GM19328 (cell line): ENCODE measurements at regions not wholly inside any gene's neighbourhood (a gene's known extent, or its start where the extent isn't known, plus 50 kb on each side); places are given as distances from the start of the nearest gene placed in this dataset.

ENCODE experiments used
- ATAC-seq: cut with Tn5 transposase; IDR thresholded peaks from one replicate; pipeline ENCODE4 v1.9.1; 2021; ENCODE audit warnings: mild to moderate bottlenecking, moderate library complexity; ENCODE audit not compliant: unreplicated experiment

DNA sequence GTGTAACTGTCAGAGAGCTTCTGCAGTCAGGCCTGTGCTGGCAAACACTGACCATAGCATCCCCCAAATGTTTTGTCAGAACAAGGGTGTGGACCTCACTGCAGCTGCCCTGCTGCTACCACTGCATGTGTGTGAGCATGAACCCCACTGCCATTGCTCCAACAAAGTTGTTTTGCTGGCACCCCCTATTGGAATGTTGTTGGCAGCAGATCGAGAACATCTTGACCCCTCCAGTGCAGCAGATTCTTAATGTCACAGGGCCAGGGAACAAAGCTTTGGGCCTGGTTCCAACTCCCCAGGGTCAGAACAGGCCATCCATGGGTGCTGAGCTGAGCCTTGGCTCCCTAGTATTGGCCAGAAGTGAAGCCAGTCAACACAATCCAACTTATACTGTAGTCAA is 1537.4 kb downstream of the NCAM2 start:
- ATAC-seq = no peak

DNA sequence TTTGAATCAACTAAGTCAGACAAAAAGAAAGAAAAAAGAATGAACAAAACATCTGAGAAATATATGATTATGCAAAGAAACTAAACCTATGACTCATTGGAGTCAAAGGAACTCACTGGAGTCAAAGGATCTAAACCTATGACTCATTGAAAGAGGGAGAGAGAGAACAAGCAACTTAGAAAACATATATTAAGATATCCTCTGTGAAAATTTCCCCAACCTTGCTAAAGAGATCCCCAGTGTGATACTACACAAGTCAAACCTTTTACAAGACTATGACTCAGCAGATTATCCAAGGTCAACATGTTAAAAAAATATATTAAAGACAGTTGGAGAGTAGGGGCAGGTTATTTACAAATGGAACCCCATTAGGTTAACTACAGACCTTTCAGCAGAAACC is 1538.3 kb downstream of the NCAM2 start:
- ATAC-seq = no peak

DNA sequence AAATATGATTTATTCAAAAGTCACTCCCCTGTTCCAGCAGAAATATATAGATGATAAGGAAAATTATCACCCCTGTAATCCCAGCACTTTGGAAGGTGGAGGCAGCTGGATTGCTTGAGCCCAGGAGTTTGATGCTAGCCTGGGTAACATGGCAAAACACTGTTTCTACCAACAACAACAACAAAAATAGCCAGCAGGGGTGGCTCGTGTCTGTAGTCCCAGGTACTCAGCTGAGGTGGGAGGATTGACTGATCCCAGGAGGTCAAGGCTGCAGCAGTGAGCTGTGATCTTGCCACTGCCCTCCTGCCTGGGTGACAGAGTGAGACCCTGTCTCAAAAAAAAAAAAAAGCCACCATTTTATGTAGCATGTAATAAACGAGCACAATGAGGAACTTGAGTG is 1546.5 kb downstream of the NCAM2 start:
- no peak for ATAC-seq

DNA sequence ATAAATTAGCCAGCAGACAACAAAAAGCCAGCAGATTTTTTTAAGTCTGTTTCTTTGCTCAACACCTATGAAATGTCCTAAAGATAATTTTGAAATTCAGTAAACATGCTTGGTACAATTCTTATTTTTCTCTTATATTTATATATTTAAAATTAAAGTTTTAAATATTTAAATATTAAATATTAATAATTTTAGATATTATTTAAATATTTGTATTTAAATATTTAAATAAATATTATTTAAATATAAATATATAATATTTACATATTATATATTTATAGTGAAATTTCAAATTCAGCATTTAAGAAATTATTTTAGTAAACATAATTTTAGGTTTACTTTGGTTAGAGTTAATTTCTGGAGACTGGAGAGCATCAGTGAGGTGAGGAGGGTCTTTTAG is 1554.2 kb downstream of the NCAM2 start:
- ATAC-seq = no peak

DNA sequence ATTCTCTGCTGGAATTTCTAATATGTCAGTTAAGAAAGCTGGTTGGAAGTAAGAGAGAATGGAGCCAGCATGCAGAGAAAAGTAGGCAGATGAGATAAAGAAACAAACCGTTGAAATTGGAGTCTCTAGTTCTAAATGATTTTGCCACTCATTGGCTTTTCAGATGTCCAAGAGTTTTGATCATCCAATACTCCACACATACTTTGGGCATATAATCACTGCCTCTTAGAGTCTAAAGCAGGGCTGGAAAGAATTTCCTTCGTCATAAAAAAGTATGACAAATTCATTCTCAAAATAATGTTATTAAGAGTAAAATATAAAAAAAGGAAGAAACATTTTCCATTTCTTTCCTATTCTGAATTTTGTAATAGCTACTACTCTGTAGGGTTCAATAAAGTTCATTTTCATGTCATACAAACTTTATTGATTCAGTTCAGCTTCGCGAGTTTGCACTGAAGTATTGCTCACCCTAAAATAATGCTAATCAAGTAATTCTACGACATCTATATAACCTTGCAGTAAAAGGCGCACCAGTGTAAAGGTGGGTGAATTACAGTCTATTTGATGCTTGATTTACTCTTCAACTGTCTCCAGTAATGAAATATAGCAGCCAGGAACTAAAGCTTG is 1556.6 kb downstream of the NCAM2 start:
- no peak for ATAC-seq

DNA sequence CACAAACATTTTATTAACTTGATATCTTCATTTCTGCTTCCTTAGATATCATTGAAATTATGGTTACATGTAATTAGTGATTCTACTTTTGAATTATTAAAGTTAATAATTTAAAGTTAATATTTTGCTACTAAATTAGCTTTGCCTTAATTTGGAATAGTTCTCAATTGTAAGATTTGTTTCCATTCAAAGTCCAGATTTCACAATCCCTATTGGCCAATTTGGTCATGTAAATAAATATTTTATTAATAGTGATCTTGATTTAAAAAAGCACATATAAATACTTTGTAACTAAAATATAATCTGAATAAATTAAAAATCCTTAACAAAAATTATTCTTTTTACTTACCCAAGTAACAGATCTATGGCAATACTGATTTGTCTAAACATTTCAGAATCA is 1558.6 kb downstream of the NCAM2 start:
- ATAC-seq = no peak

GRCh38 chr21:22561946-22562345 is 1563.7 kb downstream of the NCAM2 start:
- no peak for ATAC-seq

DNA sequence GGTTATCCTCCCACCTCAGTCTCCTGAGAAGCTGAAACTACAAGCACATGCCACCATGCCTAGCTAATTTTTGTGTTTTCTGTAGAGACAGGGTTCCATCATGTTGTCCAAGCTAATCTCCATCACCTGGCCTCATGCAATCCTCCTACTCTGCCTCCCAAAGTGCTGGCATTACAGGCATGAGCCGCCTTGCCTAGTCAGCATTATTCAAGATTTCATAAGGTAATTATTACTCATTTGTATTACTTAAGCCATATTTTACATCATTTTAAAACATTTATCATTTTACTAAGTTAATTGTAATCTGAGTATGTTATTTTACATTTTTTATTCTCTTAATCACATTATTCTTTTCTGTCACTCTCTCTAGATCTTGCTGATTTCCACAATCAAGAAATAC is 1575.6 kb downstream of the NCAM2 start:
- ATAC-seq = no peak

GRCh38 chr21:22575165-22575584 is 1577.0 kb downstream of the NCAM2 start:
- ATAC-seq = no peak

GRCh38 chr21:22579741-22580140 is 1581.5 kb downstream of the NCAM2 start:
- no peak for ATAC-seq

DNA sequence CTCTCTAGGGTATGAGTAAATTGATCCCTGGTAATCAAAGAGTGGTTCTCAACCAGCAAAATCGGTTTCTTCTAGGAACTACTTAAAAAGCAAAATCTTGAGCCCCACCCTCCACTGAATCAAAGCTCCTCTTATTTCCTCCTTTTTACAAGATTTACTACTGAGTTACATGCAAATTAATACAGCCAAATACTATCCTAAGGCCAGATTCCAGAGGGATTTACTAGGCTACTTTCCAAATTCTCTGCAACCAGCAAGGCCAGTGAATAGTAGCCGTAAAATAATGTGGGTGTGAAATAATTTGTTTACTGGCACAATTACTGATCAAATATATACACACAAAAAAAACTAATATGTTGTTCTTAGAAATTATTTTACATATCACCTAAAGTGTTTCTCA is 1583.8 kb downstream of the NCAM2 start:
- no peak for ATAC-seq

DNA sequence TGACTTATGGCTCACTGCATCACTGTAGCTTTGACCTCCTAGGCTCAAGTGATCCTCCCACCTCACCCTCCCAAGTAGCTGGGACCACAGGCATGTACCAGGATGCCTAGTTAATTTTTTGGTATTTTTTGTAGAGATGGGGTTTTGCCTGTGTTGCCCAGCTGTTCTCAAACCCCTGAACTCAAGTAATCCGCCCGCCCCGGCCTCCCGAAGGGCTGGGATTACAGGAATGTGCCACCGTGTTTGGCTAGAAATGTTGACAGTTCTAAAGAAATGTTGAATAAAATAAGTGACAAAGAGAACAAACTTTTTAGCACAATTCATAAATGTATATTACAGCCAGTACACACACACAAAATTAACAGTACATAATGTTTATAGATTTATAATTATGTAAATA is 1586.1 kb downstream of the NCAM2 start:
- no peak for ATAC-seq

- no peak for ATAC-seq
Observed at GRCh38 chr21:22585558-22585957, 1587.3 kb downstream of the NCAM2 start.

- ATAC-seq = no peak
Observed at GRCh38 chr21:22597660-22598255, 1599.5 kb downstream of the NCAM2 start.

GRCh38 chr21:22609802-22610201 is 1611.6 kb downstream of the NCAM2 start:
- ATAC-seq = no peak

- no peak for ATAC-seq
Observed at GRCh38 chr21:22627911-22628310, 1629.7 kb downstream of the NCAM2 start.

- ATAC-seq = no peak
Observed at GRCh38 chr21:22630953-22631465, 1632.8 kb downstream of the NCAM2 start.

DNA sequence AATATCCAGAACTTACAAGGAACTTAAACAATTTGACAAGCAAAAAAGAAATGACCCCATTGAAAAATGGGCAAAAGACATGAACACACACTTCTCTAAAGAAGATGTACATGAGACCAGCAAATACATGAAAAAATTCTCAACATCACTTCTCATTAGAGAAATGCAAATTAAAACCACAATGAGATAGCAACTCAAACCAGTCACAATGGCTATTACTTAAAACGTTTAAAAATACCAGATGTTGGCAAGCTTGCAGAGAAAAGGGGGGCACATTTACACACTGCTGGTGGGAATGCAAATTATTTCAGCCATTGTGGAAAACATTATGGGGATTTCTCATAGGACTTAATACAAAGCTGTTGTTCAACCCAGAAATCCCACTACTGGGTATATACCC is 1634.0 kb downstream of the NCAM2 start:
- ATAC-seq = no peak

- ATAC-seq = no peak
Observed at GRCh38 chr21:22649246-22649645, 1651.0 kb downstream of the NCAM2 start.

DNA sequence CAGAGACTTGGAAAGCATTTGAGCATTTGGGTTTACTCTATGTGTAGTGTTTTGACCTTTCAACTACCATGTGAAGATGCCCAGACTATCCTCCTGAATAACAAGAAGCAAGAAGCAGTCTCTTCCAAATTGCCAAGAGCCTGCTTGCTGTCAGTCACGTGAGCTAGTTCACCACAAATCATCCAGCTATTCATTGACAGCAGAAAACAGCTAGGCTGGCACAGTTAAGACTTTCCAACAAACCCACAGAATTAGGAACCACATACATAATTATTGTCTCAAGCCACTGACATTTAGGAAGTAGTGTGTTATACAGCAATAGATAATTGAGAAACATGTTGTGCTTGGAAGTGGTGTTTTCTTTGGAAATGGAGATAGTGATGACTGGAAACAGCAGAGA is 1652.0 kb downstream of the NCAM2 start:
- no peak for ATAC-seq

DNA sequence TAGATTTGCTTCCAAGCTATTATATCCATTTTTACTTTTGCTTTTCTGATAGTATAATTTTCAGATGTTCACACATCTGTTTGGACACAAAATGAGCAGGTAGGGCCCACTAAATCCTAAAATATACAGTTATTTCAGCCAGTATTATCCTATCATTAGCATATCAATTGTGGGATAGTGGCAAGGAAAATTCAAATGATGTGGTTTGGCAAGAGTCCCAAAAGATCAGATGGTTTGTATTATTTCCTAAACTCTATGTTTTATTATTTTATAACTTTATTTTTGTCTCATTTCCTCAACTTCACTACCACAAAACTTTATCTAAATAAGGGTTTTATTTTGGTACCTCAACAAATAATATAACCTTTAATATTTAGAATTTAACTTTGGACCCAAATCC is 1659.6 kb downstream of the NCAM2 start:
- no peak for ATAC-seq

GRCh38 chr21:22670148-22670547 is 1671.9 kb downstream of the NCAM2 start:
- ATAC-seq = no peak

GRCh38 chr21:22679207-22679606 is 1681.0 kb downstream of the NCAM2 start:
- no peak for ATAC-seq
